Subcutaneous abdominal adipose tissue (tissue), 5 donors: ENCODE measurements at regions not wholly inside any gene's neighbourhood (a gene's known extent, or its start where the extent isn't known, plus 50 kb on each side); places are given as distances from the start of the nearest gene placed in this dataset.

Experiments used
- H3K27ac ChIP-seq: one replicate; pipeline ENCODE4 v1.7.0; 2013; ENCODE audit warnings: low read depth, mild to moderate bottlenecking, inconsistent platforms, low read length, moderate library complexity
- H3K27me3 ChIP-seq, 5 donors: one replicate each; pipeline ENCODE4 v1.7.0; 2013; ENCODE audit warnings: low read length in 5 of 5, inconsistent platforms in 1 of 5; ENCODE audit not compliant: control insufficient read depth in 5 of 5, insufficient read depth in 4 of 5
- H3K36me3 ChIP-seq, 5 donors: one replicate each; pipeline ENCODE4 v1.7.0; 2013; ENCODE audit warnings: low read length in 5 of 5; ENCODE audit not compliant: control insufficient read depth in 5 of 5, insufficient read depth in 5 of 5
- H3K4me1 ChIP-seq, 5 donors: one replicate each; pipeline ENCODE4 v1.7.0; 2013; ENCODE audit warnings: low read length in 5 of 5, mild to moderate bottlenecking in 3 of 5, moderate library complexity in 1 of 5; ENCODE audit not compliant: control insufficient read depth in 5 of 5, insufficient read depth in 5 of 5
- H3K4me3 ChIP-seq, 5 donors: one replicate each; pipeline ENCODE4 v1.7.0; 2013; ENCODE audit warnings: low read length in 5 of 5, low read depth in 1 of 5
- H3K9ac ChIP-seq, 5 donors: one replicate each; pipeline ENCODE4 v1.7.0; 2013; ENCODE audit warnings: low read length in 5 of 5, mild to moderate bottlenecking in 4 of 5, moderate library complexity in 3 of 5
- H3K9me3 ChIP-seq, 5 donors: one replicate each; pipeline ENCODE4 v1.7.0; 2013; ENCODE audit warnings: low read length in 5 of 5; ENCODE audit not compliant: control insufficient read depth in 5 of 5
- donor health status: healthy.
- donor health status: healthy.
- donor health status: healthy.
- donor health status: healthy.
- donor health status: healthy.

DNA sequence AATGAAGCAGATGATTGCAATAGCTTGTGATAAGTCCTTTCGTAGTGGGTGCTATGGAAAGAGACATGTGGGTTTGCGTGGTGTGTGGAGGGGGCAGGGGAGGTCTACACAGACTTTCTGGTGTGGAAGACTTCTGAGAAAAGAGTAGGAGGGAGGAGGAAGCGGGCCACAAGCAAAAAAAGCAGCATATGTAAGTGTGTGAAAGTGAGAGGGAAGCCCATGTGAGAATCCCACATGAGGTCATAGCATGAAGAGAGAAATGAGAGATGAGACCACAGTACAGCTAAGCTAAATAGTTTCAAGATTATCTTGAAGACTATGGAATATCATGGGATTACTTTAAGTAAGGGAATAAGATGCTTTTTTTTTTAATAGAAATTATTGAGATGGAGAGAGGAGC is 2039.9 kb upstream of the TENM3 start:
- Histone ChIP-seq H3K4me1 (no peaks in the 10 kb centered on the region), H3K4me3 (no peak overlapping the region), H3K9me3 (no peaks in the 10 kb centered on the region), H3K27me3 (no peaks in the 10 kb centered on the region), H3K36me3 (no peaks in the 10 kb centered on the region), H3K27ac (no peak overlapping the region), H3K9ac (no peak overlapping the region)

DNA sequence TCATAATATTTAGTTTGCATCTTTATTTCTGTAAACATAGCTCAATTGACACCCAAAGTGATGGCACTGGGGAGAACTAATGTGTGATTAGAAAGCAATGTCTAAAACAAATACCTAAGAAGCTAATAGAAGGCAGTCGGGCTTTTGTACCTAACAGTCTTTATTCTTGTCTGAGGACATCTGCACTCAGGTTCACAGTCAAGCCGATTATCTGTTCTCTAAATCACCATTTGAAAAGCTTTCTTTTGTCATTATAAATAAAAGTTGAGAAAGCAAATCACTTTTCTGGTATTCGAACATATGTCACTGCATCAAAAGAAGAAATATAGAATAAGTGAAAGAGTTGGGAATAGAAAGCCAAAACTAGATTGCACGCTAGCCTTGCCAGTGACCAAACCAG is 2037.9 kb upstream of the TENM3 start:
- H3K4me3 ChIP-seq, result no peak overlapping the region
- H3K36me3 ChIP-seq, result no peaks in the 10 kb centered on the region
- no peaks in the 10 kb centered on the region for H3K4me1 ChIP-seq
- no peaks in the 10 kb centered on the region for H3K9me3 ChIP-seq
- H3K9ac ChIP-seq, result no peak overlapping the region
- H3K27me3 ChIP-seq, result no peaks in the 10 kb centered on the region
- no peak overlapping the region for H3K27ac ChIP-seq

DNA sequence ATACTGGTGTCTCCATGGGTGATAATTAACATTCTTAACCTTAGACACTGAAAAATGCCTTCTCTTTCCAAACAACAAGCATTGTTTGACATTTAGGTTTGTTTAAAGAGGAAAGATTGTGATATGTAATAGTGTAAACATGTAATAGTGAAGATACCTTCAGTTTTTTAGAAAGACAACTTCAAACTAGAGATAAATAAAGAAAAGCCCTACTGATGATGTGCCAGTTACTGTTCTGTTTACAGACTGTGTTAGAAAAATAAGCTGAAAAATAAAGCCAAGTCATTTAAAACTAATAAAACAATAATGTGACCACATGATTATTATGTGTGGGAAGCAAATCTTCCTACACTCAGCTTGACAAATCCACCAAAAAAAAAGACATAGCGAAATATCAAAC is 2035.3 kb upstream of the TENM3 start:
- H3K27ac ChIP-seq, result no peak overlapping the region
- no peaks in the 10 kb centered on the region for H3K4me1 ChIP-seq
- H3K27me3 ChIP-seq, result no peaks in the 10 kb centered on the region

DNA sequence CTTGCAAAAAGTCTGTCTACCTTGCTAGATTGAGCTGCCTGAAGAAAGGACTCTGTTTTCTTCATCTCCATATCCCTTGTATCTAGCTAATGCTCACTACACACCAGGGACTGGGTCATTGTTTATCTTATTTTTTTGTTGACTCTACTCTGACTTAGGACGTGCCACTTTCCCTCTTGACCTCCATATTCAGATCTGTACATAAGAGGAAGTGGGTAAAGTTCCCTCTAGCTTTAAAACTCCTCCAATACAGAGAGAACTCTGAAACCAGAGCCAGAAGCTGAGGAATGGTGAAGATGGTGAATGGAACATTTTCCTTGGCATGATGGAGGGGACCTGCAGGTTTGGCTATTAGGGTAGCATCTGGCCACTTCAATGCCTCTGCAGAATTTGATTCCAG is 2026.1 kb upstream of the TENM3 start:
- no peaks in the 10 kb centered on the region for H3K4me1 ChIP-seq
- H3K9ac ChIP-seq, result no peak overlapping the region

More for the DNA sequence above, 2035.3 kb upstream of the TENM3 start:
- no peaks in the 10 kb centered on the region for H3K36me3 ChIP-seq
- H3K4me3 ChIP-seq, result no peak overlapping the region
- H3K9me3 ChIP-seq, result no peaks in the 10 kb centered on the region
- no peak overlapping the region for H3K9ac ChIP-seq

DNA sequence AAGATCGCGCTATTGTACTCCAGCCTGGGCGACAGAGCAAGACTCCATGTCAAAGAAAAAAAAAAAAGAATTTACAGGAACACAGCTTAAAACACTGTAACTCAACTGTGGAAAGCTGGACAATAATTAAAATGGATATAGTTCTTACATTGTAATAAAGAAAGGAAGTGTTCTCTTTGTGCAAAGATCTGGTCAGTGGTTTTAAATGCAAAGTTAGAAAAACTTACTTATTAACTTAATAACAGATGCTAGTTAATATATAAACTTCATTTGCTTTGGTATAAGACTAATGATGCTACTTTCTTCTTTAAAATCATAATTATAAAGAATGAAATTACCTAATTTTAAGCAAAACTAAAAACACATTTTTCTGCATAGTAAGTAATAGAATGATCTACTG is 2024.1 kb upstream of the TENM3 start:
- H3K4me1 ChIP-seq, result no peaks in the 10 kb centered on the region
- H3K9me3 ChIP-seq, result peaks cover 0 to 15% (median 0%) of the 10 kb centered on the region in 5 donors
- H3K27me3 ChIP-seq, result no peaks in the 10 kb centered on the region
- no peaks in the 10 kb centered on the region for H3K36me3 ChIP-seq
- no peak overlapping the region for H3K9ac ChIP-seq
- H3K4me3 ChIP-seq, result no peak overlapping the region
- no peak overlapping the region for H3K27ac ChIP-seq

More for the DNA sequence above, 2026.1 kb upstream of the TENM3 start:
- no peak overlapping the region for H3K4me3 ChIP-seq
- H3K27me3 ChIP-seq, result no peaks in the 10 kb centered on the region
- no peak overlapping the region for H3K27ac ChIP-seq
- H3K9me3 ChIP-seq, result peaks cover 0 to 15% (median 0%) of the 10 kb centered on the region in 5 donors
- no peaks in the 10 kb centered on the region for H3K36me3 ChIP-seq

DNA sequence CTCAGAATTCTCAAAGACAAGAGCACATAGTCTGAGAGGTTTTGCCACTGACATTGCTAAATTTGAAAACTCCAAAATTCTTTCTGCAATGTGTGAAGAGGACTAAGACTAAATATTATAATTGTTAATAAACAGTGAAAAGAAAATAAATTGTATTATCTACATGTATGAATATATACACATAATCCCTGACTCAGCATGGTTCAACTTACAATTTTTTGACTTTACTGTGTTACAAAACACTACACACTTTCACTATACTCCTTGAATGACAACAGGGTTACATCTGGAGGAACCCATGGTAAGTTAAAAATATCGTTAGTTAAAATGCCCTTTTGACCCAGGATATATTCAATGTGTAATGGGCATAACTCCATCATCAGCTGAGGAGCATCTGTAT is 2017.2 kb upstream of the TENM3 start:
- Histone ChIP-seq H3K27me3 (no peaks in the 10 kb centered on the region), H3K27ac (no peak overlapping the region), H3K36me3 (no peaks in the 10 kb centered on the region), H3K9ac (no peak overlapping the region), H3K9me3 (peaks cover 0 to 2% (median 0%) of the 10 kb centered on the region in 5 donors), H3K4me1 (no peaks in the 10 kb centered on the region), H3K4me3 (no peak overlapping the region)

DNA sequence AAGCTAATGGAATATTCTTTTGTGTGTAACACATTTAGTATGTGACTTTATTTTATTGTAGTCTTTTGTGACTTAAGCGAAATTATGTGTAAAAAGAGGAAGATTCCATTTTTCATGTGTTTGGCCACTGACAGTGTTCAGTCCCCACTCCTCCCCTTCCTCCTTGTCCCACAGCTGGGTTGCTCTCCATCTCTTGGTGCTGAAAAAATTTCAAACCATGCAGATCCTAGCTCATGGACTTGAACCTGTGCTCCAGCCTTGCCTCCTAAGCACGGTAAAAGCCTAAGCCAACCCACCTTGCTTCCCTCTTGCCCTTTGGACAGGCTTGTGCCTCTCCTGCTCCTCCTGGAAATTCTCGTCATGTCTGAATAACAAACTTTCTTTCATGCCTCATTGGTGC is 2008.5 kb upstream of the TENM3 start:
- Histone ChIP-seq H3K27ac (no peak overlapping the region), H3K9ac (no peak overlapping the region), H3K36me3 (no peaks in the 10 kb centered on the region), H3K4me1 (no peaks in the 10 kb centered on the region), H3K4me3 (no peak overlapping the region), H3K27me3 (no peaks in the 10 kb centered on the region), H3K9me3 (no peaks in the 10 kb centered on the region)

DNA sequence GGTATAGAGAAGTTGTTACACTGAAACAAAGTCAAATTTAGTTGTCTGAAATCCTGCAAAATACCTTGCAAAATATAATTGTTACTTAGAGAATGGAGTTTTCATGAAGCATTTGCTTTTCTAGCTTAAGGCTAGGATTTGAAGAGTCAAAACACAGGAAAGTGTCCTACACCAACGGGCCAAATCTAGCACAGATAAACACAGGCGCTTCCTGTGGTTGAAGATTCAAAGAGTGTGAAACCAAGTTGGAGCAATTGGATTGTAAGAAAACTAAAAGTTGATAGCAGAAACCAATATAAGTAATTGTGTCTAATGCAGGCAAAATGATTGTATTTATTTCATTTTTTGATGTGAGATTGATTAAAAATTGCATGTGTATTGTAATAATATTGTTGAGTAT is 2002.5 kb upstream of the TENM3 start:
- no peaks in the 10 kb centered on the region for H3K36me3 ChIP-seq
- H3K4me1 ChIP-seq, result no peaks in the 10 kb centered on the region
- H3K27ac ChIP-seq, result no peak overlapping the region
- no peak overlapping the region for H3K9ac ChIP-seq
- no peak overlapping the region for H3K4me3 ChIP-seq
- no peaks in the 10 kb centered on the region for H3K9me3 ChIP-seq
- H3K27me3 ChIP-seq, result no peaks in the 10 kb centered on the region

DNA sequence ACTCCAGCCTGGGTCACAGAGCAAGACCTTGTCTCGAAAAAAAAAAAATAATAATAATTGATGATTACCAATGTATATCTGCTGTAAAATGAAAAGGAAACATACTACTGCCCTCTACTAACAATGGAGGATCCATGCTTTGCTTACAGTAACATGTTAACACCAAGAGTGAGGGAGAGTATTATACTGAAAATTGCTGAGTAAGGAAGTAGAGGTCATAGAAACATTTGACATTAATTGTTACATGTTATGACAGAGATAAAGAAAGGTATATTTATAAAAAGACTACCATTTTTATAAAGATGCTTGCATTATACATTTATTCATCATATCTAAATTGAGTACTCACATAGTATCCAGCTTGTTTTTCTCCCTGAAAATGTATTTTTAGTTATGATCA is 1989.8 kb upstream of the TENM3 start:
- Histone ChIP-seq H3K9me3 (no peaks in the 10 kb centered on the region), H3K27ac (no peak overlapping the region), H3K27me3 (no peaks in the 10 kb centered on the region), H3K36me3 (no peaks in the 10 kb centered on the region), H3K9ac (no peak overlapping the region), H3K4me1 (no peaks in the 10 kb centered on the region), H3K4me3 (no peak overlapping the region)

DNA sequence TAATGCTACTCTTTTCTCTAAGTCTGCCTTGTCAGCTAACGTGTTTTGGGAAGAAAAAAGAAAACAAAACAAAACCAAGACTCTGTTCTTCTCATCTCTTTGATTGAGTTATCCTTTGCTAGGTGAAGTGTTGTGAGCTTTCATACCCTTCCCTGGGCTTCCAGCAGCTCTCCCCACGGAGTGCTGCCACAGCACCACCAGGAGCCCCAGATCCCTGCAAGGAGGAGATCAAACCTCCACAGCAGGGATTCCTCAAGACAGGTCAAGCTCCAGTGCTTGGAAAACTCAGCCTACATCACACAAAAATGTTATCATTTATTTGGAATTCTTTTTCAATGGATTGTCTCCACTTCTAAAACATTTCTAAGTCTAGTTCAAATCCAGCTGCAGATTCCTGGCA is 1981.9 kb upstream of the TENM3 start:
- H3K27me3 ChIP-seq, result no peaks in the 10 kb centered on the region
- H3K27ac ChIP-seq, result no peak overlapping the region
- no peaks in the 10 kb centered on the region for H3K36me3 ChIP-seq
- no peaks in the 10 kb centered on the region for H3K9me3 ChIP-seq
- no peak overlapping the region for H3K9ac ChIP-seq
- H3K4me3 ChIP-seq, result no peak overlapping the region
- no peaks in the 10 kb centered on the region for H3K4me1 ChIP-seq

DNA sequence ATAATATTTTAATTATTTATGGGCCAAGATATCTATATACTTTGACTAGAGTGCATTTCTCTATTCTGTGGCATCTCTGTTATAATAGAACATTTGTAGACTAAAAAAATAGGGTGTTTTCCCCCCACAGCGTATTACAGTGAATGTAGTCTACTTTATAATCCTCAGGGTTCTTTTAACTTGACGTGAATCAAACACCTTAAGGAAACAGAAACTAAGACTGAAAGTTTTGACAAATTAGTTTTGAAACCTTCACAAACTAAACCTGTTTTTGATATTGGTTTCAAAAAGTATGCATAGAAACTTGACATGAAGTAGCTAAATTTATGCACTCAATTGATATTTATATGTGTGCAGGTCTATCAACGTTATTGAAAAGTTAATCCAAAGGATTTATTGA is 1963.1 kb upstream of the TENM3 start:
- Histone ChIP-seq H3K27me3 (no peaks in the 10 kb centered on the region), H3K4me3 (no peak overlapping the region), H3K36me3 (no peaks in the 10 kb centered on the region), H3K27ac (no peak overlapping the region), H3K9ac (no peak overlapping the region), H3K9me3 (no peaks in the 10 kb centered on the region), H3K4me1 (no peaks in the 10 kb centered on the region)
